Stimulated activated CD4-positive, alpha-beta T cell treated with anti-CD3 and anti-CD28 coated beads, Interleukin-15, amount 100 ng/mL, for 48 hours (primary cell): ENCODE measurements at regions not wholly inside any gene's neighbourhood (a gene's known extent, or its start where the extent isn't known, plus 50 kb on each side); places are given as distances from the start of the nearest gene placed in this dataset.
"Not testable (repeated sequence)": the region's sequence is repeated elsewhere in the genome, so short reads cannot be mapped to it uniquely, and the experiment has no call there.

Experiments
- DNase-seq, 2 donors: peaks; one replicate each; pipeline ENCODE4 v3.0.0-alpha.2; 2020; ENCODE audit warnings: low read depth in 2 of 2

DNA sequence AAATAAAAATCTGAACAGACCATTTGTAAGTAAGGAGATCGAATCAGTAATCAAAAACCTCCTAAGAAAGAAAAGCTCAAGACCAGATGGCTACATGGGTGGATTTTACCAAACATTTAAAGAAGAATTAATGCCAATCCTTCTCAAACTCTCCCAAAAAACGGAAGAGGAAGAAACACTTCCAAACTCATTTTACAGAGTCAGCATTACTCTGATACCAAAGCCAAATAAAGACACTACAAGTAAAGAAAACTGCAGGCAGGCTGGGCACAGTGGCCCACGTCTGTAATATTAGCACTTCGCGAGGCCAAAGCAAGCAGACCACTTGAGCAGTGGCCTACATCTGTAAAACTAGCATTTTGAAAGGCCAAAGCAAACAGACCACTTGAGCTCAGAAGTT, 159.8 kb downstream of the DPY19L2 start:
- no peak for DNase-seq

DNA sequence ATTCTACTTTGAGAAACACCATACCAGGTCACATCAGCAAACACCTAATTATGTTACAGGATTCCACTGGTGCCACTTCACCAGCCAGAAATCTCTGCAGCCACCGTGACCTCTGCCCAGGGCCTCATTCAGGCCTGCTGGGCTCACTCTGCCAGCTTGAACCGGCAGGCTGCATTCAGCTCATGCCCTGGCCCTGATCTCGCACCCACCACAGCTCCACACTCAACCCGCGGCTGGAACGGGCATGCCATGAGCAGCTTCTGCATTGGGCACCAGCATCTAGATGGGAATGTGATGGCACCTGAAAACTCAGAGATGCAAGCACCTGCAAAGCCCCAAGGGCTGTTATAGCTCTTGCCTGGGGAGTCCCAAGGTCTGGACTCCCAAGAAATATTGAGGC, 168.7 kb downstream of the DPY19L2 start:
- DNase-seq: no peak

DNA sequence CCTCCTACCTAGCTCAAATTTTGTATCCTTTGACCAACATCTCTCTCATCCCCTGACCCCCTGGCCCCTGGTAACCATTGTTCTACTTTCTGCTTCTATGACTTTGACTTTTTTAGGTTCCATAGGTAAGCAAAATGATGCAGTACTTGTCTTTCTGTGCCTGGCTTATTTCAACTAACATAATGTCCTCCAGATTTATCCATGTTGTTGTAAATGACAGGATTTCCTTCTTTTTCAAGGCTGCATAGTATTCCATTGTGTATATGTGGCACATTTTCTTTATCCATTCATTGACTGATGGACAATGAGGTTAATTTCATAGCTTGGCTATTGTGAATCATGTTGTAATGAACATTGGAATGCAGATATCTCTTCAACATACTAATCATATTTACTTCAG, 170.1 kb downstream of the DPY19L2 start:
- no peak for DNase-seq

DNA sequence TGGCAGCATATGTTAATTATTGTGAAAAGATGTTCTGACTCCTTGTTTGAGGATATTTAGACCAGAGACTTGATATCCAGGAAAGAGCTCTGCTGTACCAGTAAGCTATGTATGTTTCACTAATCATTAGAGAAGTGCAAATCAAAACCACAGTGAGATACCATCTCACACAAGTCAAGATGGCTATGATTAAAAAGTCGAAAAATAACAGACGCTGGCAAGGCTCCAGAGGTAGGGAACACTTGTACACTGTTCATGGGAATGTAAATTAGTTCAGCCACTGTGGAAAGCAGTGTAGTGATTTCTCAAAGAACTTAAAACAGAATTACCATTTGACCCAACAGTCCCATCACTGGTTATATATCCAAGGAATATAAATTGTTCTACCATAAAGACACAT, 171.6 kb downstream of the DPY19L2 start:
- no peak for DNase-seq

DNA sequence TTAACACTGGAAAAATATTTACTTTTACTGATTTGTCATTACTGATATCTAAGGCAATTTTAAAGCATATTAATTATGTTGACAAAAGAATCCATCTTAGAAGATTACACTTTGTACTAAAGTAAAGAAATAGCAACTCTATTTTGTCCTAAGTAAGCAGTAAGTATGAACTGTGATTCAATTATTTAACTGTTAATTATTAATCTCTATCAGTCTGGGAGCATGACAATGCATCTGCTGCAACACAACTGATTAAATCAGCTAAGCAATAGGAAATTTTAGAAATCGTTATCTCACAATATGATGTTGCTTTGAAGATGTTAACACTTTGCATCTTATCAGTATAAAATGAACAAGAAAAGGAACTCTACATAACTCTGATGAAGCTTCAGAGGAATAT, 172.3 kb downstream of the DPY19L2 start:
- no peak for DNase-seq

DNA sequence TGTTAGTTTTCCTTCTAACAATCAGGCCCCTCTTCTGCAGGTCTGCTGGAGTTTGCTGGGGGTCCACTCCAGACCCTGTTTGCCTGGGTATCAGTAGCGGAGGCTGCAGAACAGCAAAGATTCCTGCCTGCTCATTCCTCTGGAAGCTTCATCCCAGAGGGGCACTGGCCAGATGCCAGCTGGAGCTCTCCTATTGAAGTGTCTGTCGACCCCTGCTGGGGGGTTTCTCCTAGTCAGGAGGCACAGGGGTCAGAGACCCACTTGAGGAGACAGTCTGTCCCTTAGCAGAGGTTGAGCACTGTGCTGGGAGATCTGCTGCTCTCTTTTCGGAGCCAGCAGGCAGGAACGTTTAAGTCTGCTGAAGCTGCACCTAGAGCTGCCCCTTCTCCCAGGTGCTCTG, 174.9 kb downstream of the DPY19L2 start:
- not testable (repeated sequence) for DNase-seq

DNA sequence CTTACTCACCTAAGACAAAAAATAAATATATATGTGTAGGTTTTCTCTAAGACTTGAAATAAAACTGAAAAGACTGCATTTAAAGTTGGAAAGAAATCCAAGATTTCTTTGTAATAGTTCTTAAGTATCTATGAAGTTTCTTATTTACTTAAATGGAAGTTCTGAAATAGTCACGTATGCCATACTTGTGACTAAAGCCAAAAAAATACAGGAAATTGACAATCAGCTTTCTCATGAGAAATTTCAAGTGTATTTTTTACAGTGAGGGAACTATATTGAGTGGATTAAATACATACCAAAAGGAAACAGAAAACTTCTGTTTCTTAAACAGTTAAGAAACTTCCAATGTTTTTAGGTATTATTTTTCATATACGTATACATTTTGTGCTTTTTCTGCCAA, 188.1 kb downstream of the DPY19L2 start:
- no peak for DNase-seq

DNA sequence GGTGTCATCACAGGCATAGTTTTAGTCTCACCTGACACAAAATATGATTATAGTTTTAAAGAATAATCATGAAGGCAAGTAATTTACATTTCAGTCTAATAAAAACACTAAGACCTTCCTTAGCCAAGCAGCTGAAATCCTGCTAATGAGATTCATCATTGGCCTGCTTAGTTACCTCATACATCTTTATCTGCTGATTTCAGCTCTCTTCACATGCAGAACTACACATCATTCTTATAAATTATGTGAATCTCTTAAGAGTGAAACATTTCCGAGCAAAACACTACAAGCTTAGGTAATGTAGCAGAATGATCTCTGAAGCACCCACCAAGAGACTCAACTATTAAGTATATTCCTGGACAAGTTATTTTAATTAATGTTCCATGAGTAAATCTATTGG, 198.1 kb downstream of the DPY19L2 start:
- DNase-seq: no peak

DNA sequence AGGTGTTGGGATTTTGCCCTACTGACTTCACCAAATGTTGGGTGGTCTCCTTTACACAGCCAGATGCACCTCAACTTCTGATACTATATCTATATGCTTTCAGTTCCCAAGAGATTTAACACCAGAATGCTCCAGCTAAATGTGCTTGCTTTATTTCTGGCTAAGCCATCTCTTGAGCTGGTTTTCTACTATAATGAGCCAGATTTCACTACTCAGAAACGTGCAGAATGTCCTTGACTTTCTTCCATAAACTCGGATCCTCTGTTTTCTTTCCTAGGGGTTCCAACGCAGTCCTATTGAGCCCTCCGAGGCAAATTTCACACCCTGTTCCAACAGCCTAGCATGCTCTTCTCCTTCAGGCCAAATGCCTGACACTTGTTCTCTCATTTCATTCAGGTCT, 200.3 kb downstream of the DPY19L2 start:
- DNase-seq: no peak

DNA sequence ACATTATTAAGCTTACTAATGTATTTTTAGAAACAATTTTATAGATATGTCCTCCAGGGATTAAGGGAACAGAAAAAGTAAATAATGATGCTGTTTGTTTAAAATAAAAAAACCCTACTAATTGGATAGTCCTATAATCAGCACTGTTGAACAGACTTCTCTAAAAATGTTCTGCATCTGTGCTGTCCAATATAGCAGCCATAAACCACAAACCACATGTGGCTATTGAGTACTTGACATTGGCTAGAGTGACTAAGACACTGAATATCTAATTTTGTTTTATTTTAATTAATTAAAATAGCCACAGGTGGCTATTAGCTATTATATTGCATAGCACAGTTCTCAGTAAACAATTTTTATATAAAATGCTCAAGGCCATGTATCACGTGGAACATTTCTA, 210.4 kb downstream of the DPY19L2 start:
- no peak for DNase-seq

DNA sequence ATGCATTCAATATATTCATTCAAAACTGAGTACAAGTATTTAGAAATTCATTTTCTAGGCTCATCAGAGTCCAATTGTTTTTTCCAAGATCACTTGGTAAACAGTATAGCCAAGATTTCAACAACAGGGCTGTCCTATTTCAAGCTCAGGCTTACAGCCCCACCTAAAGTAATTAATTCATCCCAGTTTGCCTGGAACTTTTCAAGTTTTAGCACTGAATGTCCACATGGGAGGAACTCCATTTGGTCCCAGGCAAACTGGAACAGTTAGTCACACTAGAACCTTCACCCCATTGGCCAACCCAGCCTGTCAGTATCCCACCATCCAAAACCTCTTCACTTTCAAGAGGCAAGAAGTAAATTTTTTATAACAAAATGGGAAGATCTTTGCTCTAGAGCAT, 210.9 kb downstream of the DPY19L2 start:
- DNase-seq: no peak

DNA sequence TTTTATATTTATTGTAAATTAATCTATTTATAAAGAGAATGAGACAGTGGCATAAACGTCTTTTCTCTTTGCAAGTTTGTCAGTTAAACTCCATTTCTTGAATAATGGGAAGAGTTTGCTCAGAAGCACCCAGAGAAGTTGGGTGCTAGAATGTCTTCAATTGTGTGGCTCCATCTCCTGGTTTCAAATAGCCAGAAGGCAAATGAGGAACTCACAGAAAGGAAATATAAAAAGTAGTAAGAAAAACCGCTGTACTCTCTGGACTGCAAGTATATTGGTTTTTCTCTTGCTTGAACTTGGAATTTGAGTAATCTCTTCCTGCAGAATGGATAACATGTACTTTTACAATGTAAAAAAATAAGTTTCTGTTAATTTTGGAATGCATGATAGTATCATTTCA, 217.5 kb downstream of the DPY19L2 start:
- DNase-seq: no peak

DNA sequence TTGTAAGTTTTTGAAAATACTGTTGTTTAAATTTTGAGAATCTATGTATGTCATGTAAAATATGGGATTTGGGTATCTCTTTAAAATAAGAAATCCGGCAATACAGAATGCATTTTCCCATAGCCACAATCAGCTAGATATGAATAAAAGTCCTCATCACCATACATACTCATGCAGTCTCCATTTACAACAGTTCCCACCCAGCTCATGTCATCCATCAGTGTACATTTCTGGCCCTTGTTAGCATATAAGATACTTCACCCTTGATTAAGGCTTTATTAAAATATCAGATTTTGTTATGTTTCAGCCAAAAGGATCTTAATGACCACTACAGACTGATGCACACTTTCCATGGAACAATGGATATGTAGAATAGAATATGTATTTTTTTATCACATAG, 218.0 kb downstream of the DPY19L2 start:
- DNase-seq: no peak

DNA sequence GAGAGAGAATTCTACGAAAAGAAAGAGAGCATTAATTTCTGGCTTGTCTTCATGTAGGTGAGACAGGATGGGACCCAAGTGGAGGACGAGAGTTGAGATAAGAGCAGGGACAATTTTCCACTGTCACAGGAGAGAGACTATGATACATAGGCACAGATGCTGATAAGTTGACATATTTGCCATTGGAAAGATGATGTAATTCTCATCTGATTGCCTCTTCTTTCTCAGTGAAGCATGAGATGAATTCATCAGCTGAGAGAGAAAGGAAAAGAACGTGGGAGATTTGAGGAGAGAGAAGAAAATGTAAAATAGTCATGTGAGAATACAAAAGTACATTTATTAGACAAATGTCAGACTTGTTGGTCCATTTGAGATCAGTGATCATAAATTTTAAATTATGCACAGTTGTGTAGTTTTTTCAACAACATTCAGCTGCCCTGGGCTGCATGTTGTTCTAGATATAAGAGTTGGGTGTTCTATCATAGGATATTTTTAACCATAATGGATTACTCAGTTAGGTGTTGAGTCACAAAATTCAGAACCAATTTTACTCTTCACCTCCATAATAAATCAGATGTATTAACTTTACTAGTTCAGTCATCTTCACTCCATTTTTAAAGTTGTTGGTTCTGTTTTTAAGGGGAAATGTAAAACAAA, 222.9 kb downstream of the DPY19L2 start:
- no peak for DNase-seq

DNA sequence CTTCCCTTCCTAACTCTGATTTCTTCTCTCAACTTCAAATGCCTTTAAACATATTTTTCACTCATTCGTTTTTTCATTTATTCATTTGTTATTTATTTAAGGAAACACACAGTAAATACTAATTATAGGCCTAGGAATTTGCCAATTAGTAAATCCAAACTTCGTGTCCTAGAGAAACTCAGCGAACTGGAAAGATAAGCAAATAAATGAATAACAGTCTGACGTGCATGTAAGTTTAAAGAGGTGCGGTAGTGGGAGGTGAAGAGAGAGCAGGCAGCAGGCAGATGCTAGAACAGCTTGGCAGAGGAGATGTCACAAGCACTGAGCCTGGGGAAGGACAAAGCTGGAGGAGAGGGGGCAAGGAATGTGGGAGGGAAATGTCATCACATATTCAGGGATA, 228.2 kb downstream of the DPY19L2 start:
- DNase-seq: no peak

DNA sequence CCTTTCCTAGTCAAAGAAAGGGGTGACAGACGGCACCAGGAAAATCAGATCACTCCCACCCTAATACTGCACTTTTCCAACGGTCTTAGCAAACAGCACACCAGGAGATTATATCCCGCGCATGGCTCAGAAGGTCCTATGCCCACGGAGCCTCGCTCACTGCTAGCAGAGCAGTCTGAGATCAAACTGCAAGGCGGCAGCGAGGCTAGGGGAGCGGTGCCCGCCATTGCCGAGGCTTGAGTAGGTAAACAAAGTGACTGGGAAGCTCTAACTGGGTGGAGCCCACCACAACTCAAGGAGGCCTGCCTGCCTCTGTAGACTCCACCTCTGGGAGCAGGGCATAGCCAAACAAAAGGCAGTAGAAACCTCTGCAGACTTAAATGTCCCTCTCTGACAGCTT, 233.9 kb downstream of the DPY19L2 start:
- not testable (repeated sequence) for DNase-seq

DNA sequence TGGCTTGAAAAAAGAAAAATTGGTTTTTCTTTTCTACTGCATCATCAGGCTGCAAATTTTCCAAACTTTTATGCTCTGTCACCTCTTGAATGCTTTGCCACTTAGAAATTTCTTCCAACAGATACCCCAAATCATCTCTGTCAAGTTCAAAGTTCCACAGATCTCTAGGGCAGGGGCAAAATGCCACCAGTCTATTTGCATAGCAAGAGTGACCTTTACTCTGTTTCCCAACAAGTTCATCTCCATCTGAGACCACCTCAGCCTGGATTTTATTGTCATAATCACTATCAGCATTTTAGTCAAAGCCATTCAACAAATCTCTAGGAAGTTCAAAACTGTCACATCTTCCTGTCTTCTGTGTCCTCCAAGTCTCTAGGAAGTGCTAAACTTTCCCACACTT, 240.3 kb downstream of the DPY19L2 start:
- DNase-seq: not testable (repeated sequence)

DNA sequence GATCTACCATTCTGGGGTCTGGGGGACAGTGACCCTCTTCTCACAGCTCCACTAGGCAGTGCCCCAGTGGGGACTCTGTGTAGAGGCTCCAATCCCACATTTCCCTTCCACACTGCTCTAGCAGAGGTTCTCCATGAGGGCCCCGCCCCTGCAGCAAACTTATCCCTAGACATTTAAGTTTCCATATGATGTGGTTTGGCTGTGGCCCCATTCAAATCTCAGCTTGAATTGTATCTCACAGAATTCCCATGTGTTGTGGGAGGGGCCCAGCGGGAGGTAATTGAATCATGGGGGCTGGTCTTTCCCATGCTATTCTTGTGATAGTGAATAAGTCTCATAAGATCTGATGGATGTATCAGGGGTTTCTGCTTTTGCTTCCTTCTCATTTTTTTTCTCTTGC, 241.3 kb downstream of the DPY19L2 start:
- DNase-seq: not testable (repeated sequence)

DNA sequence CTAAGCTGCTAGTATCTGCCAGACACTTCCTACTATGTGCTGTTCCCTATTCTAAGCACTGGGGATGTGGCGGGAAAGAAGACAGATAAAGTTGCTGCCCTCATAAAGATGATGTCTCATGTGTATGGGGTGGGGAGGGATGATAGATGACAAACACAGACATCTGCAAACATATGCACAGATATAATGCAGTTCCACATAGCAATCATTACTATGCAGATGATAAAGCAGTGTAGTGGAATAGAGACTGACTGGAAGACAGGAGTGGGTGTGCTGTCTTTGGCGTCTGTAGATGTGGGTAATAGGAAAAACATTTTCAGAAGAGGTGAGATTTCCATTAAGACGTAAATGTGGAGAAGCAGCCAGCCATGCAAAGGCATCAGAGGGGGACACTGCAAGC, 243.6 kb downstream of the DPY19L2 start:
- DNase-seq: no peak

DNA sequence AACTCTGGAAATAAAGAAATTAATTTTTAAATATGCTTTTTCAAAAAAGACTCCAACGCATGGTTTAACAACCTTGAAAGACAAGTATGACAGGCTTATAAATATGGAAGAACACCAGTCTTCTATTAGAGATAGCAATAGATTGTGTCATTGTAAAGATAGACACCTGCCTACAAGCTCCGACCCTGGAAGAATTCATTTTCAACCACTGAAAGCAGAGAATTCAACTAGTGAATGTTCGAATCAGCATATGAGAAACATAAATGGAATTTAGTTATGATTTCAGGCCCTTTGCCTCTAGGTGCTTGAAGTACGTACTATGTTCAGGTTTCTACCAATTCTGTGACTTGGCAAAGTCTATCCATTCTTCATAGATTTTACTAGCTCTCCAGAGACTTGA, 244.5 kb downstream of the DPY19L2 start:
- no peak for DNase-seq

DNA sequence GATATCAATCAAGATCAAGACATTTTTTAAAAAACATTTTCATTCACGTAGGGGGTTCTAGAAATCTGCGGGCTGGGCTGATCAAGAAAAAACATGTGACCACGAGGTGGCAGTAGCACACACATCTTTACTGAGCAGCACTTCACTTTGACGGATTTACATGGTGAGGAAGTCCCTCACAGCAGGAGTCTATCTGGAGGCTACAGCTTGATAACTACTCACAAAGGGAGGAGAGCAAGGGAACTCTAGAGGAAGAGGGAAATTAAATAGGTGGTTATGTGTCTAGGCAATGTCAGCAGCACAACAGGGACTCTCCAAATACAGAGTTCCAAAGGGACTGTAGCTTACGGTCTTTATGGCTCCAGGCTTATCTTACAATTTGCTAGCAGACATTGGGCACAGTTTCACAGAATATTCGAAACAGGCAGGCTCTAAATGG, 248.1 kb downstream of the DPY19L2 start:
- peak in 1 of 2 donors; percentile 19 for DNase-seq

DNA sequence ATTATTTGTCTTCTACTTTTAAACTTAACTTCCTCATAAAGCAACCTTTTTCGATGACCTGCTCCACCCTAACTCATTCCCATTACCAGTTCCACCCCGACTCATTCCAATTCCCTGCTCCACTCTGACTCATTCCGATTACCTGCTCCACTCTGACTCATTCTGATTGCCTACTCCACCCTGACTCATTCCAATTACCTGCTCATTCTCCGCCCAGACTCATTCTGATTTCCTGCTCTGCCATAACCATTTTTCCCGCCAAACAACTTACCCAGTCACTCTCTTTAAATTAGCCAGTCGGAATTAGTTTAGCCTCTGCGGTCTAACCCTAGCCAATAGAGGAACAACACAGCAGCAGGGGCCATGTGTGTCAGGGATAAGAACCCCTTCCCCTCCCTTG, 249.1 kb downstream of the DPY19L2 start:
- no peak for DNase-seq

DNA sequence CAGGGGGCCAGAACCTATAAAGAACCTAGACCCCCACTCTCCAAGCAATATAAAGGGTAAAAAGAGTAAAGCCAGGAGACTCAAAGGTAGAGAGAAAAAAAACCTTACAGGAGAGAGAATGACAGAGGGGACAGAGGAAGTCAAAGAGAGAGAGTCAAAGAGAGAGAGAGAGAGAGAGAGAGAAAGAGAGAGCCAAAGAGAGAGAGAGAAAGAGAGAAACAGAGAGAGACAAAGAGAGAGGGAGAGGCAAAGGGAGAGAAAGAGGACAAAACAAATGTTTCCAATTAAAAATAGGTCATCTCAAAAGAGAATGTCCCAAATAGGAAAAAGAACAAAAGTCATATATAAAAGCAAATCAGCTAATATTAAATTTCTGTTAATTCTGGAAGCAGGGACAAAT, 251.5 kb downstream of the DPY19L2 start:
- no peak for DNase-seq

DNA sequence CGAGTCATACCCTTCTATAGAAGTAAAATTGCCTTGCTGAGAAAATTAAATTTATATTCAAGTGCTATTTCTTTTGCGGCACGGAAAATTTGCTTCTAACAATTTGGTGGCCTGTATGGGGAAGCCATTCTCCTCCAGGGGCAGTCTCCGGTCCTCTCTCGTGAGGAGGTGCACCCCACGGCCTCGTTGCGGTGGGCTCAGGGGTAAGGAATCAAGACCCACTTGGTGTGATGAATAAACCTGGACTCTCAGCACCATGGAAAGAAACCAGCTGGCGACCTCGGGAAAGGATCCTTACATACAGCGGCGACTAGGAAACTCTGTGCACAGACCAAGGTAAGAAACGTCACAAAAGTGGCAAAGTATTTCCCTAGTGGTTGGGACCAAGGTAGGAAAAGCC, 252.9 kb downstream of the DPY19L2 start:
- no peak for DNase-seq
